NCI-H345 (cell line): ENCODE measurements at regions not wholly inside any gene's neighbourhood (a gene's known extent, or its start where the extent isn't known, plus 50 kb on each side); places are given as distances from the start of the nearest gene placed in this dataset.

Source experiments
- DNase-seq: peaks from one replicate; lab custom pipeline; 2025; lab: John Stamatoyannopoulos, UW

- DNase-seq, result no peak
These were observed 140.1 kb downstream of the ZDHHC20 start for GRCh38 chr13:21318891-21319532.

GRCh38 chr13:21319869-21320641 lies 139.0 kb downstream of the ZDHHC20 start:
- no peak for DNase-seq

- no peak for DNase-seq
These were observed 138.5 kb downstream of the ZDHHC20 start for GRCh38 chr13:21320642-21321034.

- no peak for DNase-seq
These were observed 137.8 kb downstream of the ZDHHC20 start for GRCh38 chr13:21321269-21321668.

GRCh38 chr13:21322327-21322965 lies 136.7 kb downstream of the ZDHHC20 start:
- no peak for DNase-seq
